Choroid plexus epithelial cell (primary cell): ENCODE measurements at regions not wholly inside any gene's neighbourhood (a gene's known extent, or its start where the extent isn't known, plus 50 kb on each side); places are given as distances from the start of the nearest gene placed in this dataset.
"Not testable (repeated sequence)": the region's sequence is repeated elsewhere in the genome, so short reads cannot be mapped to it uniquely, and the experiment has no call there.

Source experiments
- DNase-seq: peaks from one replicate; pipeline ENCODE4 v3.0.0-alpha.2; 2010; ENCODE audit warnings: low read depth
- H3K4me3 ChIP-seq: 2 replicates; pipeline ENCODE4 v1.5.1; 2011; ENCODE audit warnings: low read depth, mild to moderate bottlenecking, control low read depth, low read length, moderate library complexity
- CTCF ChIP-seq: conservative IDR thresholded peaks from 2 replicates; pipeline ENCODE4 v1.5.1; 2011; ENCODE audit warnings: low read depth, mild to moderate bottlenecking, control low read depth, inconsistent platforms, low read length, moderate library complexity

- H3K4me3 ChIP-seq, result no peak overlapping the region
- DNase-seq, result no peak
- TF ChIP-seq CTCF, result no peak
Observed at GRCh38 chr13:50654331-50654730, 189.2 kb downstream of the DLEU7 start.

GRCh38 chr13:50661881-50662280, 181.6 kb downstream of the DLEU7 start:
- H3K4me3 ChIP-seq, result not testable (repeated sequence)

GRCh38 chr13:50664951-50665350, 178.5 kb downstream of the DLEU7 start:
- H3K4me3 ChIP-seq, result no peak overlapping the region
- no peak for DNase-seq
- TF ChIP-seq CTCF, result no peak

More at GRCh38 chr13:50661881-50662280, 181.6 kb downstream of the DLEU7 start:
- not testable (repeated sequence) for DNase-seq

GRCh38 chr13:50668049-50668448, 175.4 kb downstream of the DLEU7 start:
- TF ChIP-seq CTCF, result no peak
- no peak for DNase-seq
- H3K4me3 ChIP-seq, result no peak overlapping the region

GRCh38 chr13:50668691-50669271, 174.7 kb downstream of the DLEU7 start:
- DNase-seq, result no peak
- H3K4me3 ChIP-seq, result no peak overlapping the region
- TF ChIP-seq CTCF, result no peak

GRCh38 chr13:50670272-50670671, 173.2 kb downstream of the DLEU7 start:
- H3K4me3 ChIP-seq, result no peak overlapping the region
- no peak for DNase-seq
- TF ChIP-seq CTCF, result no peak

- no peak for DNase-seq
- no peak for TF ChIP-seq CTCF
- H3K4me3 ChIP-seq, result no peak overlapping the region
Observed at GRCh38 chr13:50670847-50671496, 172.5 kb downstream of the DLEU7 start.
